Glutamatergic neuron (in vitro differentiated cells): ENCODE measurements at regions not wholly inside any gene's neighbourhood (a gene's known extent, or its start where the extent isn't known, plus 50 kb on each side); places are given as distances from the start of the nearest gene placed in this dataset.

Experiments used
- DNase-seq: peaks from one replicate; pipeline ENCODE4 v3.0.0; 2022
- H3K27ac Mint-ChIP-seq: one replicate; pipeline ENCODE4 v1.8.0; 2020; ENCODE audit warnings: mild to moderate bottlenecking, mixed read lengths, inconsistent platforms; ENCODE audit not compliant: unreplicated experiment
- H3K27me3 Mint-ChIP-seq: one replicate; pipeline ENCODE4 v1.8.0; 2020; ENCODE audit warnings: mild to moderate bottlenecking, moderate library complexity, mixed read lengths, inconsistent platforms; ENCODE audit not compliant: unreplicated experiment
- H3K36me3 Mint-ChIP-seq: one replicate; pipeline ENCODE4 v1.8.0; 2020; ENCODE audit warnings: mild to moderate bottlenecking, mixed read lengths, inconsistent platforms; ENCODE audit not compliant: unreplicated experiment
- H3K4me1 Mint-ChIP-seq: one replicate; pipeline ENCODE4 v1.8.0; 2020; ENCODE audit warnings: mild to moderate bottlenecking, low read depth, mixed read lengths, inconsistent platforms; ENCODE audit not compliant: unreplicated experiment
- H3K4me3 Mint-ChIP-seq: one replicate; pipeline ENCODE4 v1.8.0; 2020; ENCODE audit warnings: mild to moderate bottlenecking, mixed read lengths, inconsistent platforms; ENCODE audit not compliant: unreplicated experiment
- H3K9me3 Mint-ChIP-seq: one replicate; pipeline ENCODE4 v1.8.0; 2020; ENCODE audit warnings: mild to moderate bottlenecking, moderate library complexity, mixed read lengths, inconsistent platforms; ENCODE audit not compliant: unreplicated experiment
- TF ChIP-seq, protein P1 (sequence below): fragments of 200-600 bp; sonication (generic); IDR thresholded peaks from one replicate; pipeline ENCODE4 v1.5.0; 2021; ENCODE audit not compliant: partially characterized antibody, unreplicated experiment

DNA sequence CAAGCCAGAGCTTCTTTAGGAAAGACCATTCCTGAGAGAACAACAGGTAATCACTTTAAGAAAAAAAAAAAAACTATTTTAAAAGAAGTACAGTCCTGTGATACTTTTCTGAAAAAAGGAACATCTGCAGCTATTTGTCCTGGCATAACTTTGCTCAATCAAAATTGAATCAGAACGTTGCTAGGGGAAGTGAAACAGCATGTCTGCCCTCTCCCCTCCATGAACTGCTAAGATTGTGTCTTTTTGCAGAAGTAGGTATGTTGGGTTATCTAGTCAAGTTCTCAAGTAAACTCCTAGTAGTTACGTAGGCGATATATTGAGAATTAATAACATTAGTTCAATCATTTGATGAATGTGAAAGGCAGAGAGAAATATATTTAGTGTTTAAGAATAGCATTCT is 1013.3 kb downstream of the TUSC7 start:
- no peaks in the 10 kb centered on the region for H3K36me3 Mint-ChIP-seq
- no peaks in the 10 kb centered on the region for H3K4me1 Mint-ChIP-seq
- DNase-seq = no peak
- H3K27ac Mint-ChIP-seq = no peak overlapping the region
- H3K4me3 Mint-ChIP-seq = no peak overlapping the region
- TF ChIP-seq, protein P1, sequence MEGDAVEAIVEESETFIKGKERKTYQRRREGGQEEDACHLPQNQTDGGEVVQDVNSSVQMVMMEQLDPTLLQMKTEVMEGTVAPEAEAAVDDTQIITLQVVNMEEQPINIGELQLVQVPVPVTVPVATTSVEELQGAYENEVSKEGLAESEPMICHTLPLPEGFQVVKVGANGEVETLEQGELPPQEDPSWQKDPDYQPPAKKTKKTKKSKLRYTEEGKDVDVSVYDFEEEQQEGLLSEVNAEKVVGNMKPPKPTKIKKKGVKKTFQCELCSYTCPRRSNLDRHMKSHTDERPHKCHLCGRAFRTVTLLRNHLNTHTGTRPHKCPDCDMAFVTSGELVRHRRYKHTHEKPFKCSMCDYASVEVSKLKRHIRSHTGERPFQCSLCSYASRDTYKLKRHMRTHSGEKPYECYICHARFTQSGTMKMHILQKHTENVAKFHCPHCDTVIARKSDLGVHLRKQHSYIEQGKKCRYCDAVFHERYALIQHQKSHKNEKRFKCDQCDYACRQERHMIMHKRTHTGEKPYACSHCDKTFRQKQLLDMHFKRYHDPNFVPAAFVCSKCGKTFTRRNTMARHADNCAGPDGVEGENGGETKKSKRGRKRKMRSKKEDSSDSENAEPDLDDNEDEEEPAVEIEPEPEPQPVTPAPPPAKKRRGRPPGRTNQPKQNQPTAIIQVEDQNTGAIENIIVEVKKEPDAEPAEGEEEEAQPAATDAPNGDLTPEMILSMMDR = no peak
- no peaks in the 10 kb centered on the region for H3K27me3 Mint-ChIP-seq
- H3K9me3 Mint-ChIP-seq = no peaks in the 10 kb centered on the region

DNA sequence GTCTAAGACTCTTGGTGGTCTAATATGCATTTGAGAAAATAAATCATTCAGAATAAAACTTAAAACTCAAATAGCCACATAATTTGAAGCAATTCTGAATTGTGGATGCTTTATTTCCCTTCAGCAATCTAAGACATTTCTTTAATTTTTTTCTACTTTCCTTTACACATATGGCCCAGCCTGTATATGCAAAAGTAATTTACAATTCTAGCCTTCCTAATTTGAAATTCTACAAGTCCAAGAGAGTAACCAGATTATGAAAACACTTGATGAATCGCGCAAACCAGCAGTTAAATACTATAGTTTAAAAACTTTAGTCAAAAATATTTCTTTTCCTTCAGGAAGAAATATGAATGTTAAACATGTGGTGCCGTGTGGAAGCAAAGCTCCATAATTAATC is 1014.2 kb downstream of the TUSC7 start:
- Mint-ChIP-seq H3K4me3 (no peak overlapping the region), H3K27me3 (no peaks in the 10 kb centered on the region)

DNA sequence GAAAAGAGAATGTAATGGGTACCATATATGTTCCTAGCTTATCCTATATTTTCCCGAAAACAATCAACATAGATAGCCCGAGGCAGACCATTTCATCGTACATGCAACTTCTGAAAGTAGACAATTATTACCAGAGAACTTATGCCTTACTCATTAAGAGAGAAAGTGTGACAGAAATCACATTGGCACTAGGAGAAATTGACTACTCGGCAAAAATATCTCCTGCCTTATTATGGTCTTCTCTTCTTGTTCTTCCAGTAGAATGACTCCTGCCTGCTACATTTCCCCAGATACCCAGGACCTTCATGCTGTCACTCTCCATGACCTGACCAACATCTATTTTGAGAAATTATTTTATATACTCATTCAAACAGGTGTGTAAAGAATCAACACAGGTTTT is 1015.7 kb downstream of the TUSC7 start:
- TF ChIP-seq, protein P1 = no peak
- Mint-ChIP-seq H3K4me3 (no peak overlapping the region), H3K4me1 (no peaks in the 10 kb centered on the region), H3K36me3 (no peaks in the 10 kb centered on the region), H3K27me3 (no peaks in the 10 kb centered on the region), H3K9me3 (no peaks in the 10 kb centered on the region), H3K27ac (no peak overlapping the region)
- DNase-seq = no peak

More for the DNA sequence above, 1014.2 kb downstream of the TUSC7 start:
- no peak overlapping the region for H3K27ac Mint-ChIP-seq
- no peaks in the 10 kb centered on the region for H3K9me3 Mint-ChIP-seq
- no peaks in the 10 kb centered on the region for H3K4me1 Mint-ChIP-seq
- no peak for DNase-seq
- no peaks in the 10 kb centered on the region for H3K36me3 Mint-ChIP-seq
- TF ChIP-seq, protein P1 = no peak

DNA sequence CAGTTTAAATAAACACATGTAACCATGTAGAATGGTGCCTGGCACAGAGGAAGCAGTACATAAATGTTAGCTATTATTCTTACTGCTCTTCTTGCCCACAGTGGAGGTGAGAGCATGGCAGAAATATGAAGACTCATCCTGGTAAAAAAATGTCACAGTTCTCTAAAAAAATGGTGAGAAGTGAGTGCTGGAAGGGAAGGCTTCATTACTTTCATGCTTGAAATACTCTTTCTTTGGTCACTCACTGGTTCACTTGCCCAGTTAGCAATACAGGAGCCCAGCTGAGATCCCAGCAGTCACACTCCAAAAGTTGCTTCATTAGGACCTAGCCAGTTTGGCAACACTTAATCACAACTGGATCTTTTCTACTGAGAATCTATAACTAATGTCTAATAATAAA is 1017.2 kb downstream of the TUSC7 start:
- H3K27me3 Mint-ChIP-seq = no peaks in the 10 kb centered on the region
- TF ChIP-seq, protein P1 = no peak
- H3K27ac Mint-ChIP-seq = no peak overlapping the region
- peaks cover 2% of the 10 kb centered on the region for H3K4me1 Mint-ChIP-seq
- no peaks in the 10 kb centered on the region for H3K36me3 Mint-ChIP-seq
- no peaks in the 10 kb centered on the region for H3K9me3 Mint-ChIP-seq
- H3K4me3 Mint-ChIP-seq = no peak overlapping the region
- no peak for DNase-seq

DNA sequence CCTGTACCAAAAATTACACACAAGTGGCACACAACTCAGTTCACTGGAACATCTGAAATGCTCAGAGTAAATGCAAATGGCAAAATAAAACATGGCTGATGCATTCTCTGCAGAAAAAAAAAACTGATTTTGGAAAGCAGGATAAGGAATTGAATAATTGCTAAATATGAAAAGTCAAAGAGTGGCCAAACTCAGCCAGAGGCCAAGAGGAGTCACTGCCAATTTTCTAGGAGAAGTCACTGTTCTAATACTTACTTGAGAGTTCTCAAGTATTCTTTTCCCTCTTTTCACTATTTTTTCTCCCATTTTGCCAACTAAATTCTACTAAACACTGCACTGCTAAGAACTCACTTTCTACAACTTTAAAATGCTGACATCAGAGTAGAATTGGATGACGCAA is 1018.6 kb downstream of the TUSC7 start:
- H3K36me3 Mint-ChIP-seq = no peaks in the 10 kb centered on the region
- no peak for DNase-seq
- TF ChIP-seq, protein P1 = no peak
- no peaks in the 10 kb centered on the region for H3K27me3 Mint-ChIP-seq
- H3K9me3 Mint-ChIP-seq = no peaks in the 10 kb centered on the region
- peaks cover 2% of the 10 kb centered on the region for H3K4me1 Mint-ChIP-seq
- H3K27ac Mint-ChIP-seq = no peak overlapping the region
- no peak overlapping the region for H3K4me3 Mint-ChIP-seq
